ENCODE measurements at regions not wholly inside any gene's neighbourhood (a gene's known extent, or its start where the extent isn't known, plus 50 kb on each side); places are given as distances from the start of the nearest gene placed in this dataset.

DNA sequence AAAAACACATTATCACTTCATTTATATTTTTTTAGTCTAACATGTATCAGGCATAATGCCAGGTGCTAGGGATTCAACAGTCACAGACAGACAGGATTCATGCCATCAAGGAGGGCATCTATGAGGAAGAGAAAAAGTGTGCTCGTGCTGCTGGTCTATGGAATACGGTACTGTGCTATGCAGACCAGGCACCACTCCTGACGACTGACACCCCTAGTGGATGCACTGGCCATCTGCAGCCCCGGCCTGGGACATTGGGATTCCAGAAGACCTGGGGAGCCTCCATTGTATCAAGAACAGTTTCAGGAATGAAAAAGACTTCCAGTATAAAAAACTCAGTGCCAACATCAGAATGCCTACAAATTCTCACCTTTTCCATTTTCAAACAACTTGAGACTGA, 94.0 kb downstream of the KLF12 start:
- no peak overlapping the region for H3K4me2 ChIP-seq (ENCODE audit: low read length)
- no peaks in the 10 kb centered on the region for H3K4me1 ChIP-seq (ENCODE audit: control insufficient read depth, insufficient read depth, low read length)
- H3K27me3 ChIP-seq (ENCODE audit: control insufficient read depth, insufficient read depth, low read length): no peaks in the 10 kb centered on the region
- no peak overlapping the region for H3K9ac ChIP-seq (ENCODE audit: low read depth, low read length)
- no peaks in the 10 kb centered on the region for H3K9me3 ChIP-seq (replicated peaks; ENCODE audit: low read length)
- H3K4me3 ChIP-seq (ENCODE audit: low read length): no peak overlapping the region
- no peaks in the 10 kb centered on the region for H3K36me3 ChIP-seq (ENCODE audit: insufficient read depth, low read length)

- Histone ChIP-seq H3K36me3 (ENCODE audit: insufficient read depth, low read length) (no peaks in the 10 kb centered on the region), H3K4me1 (ENCODE audit: control insufficient read depth, insufficient read depth, low read length) (no peaks in the 10 kb centered on the region), H3K27me3 (ENCODE audit: control insufficient read depth, insufficient read depth, low read length) (no peaks in the 10 kb centered on the region), H3K9ac (ENCODE audit: low read depth, low read length) (no peak overlapping the region), H3K4me3 (ENCODE audit: low read length) (no peak overlapping the region), H3K4me2 (ENCODE audit: low read length) (no peak overlapping the region), H3K9me3 (replicated peaks; ENCODE audit: low read length) (no peaks in the 10 kb centered on the region)
Observed at GRCh38 chr13:74039667-74040066, 94.5 kb downstream of the KLF12 start.

- Histone ChIP-seq H3K4me2 (ENCODE audit: low read length) (no peak overlapping the region), H3K9me3 (replicated peaks; ENCODE audit: low read length) (no peaks in the 10 kb centered on the region), H3K4me1 (ENCODE audit: control insufficient read depth, insufficient read depth, low read length) (no peaks in the 10 kb centered on the region), H3K4me3 (ENCODE audit: low read length) (no peak overlapping the region), H3K27me3 (ENCODE audit: control insufficient read depth, insufficient read depth, low read length) (no peaks in the 10 kb centered on the region), H3K36me3 (ENCODE audit: insufficient read depth, low read length) (no peaks in the 10 kb centered on the region), H3K9ac (ENCODE audit: low read depth, low read length) (no peak overlapping the region)
Observed at GRCh38 chr13:74039154-74039553, 95.0 kb downstream of the KLF12 start.

DNA sequence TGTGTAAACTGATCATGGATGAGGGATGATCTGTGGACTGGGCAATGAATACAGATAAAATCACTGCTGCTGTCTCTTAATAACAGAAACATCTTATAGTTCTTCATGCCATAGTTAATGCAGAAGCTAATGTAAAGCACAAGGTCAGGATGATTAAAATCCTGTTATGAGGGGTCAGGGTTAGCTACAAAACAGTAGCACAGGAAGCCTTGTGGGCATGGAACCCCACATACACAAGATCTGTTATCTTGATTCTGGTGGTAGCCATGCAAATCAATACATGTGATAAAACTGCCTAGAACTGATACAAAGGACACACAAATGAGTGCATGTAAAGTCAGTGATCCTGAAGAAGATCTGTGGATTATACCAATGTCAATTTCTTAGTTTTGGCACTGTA, 96.4 kb downstream of the KLF12 start:
- no peaks in the 10 kb centered on the region for H3K36me3 ChIP-seq (ENCODE audit: insufficient read depth, low read length)
- no peaks in the 10 kb centered on the region for H3K4me1 ChIP-seq (ENCODE audit: control insufficient read depth, insufficient read depth, low read length)
- no peak overlapping the region for H3K4me2 ChIP-seq (ENCODE audit: low read length)
- no peaks in the 10 kb centered on the region for H3K27me3 ChIP-seq (ENCODE audit: control insufficient read depth, insufficient read depth, low read length)
- H3K4me3 ChIP-seq (ENCODE audit: low read length): no peak overlapping the region
- H3K9me3 ChIP-seq (replicated peaks; ENCODE audit: low read length): no peaks in the 10 kb centered on the region
- H3K9ac ChIP-seq (ENCODE audit: low read depth, low read length): no peak overlapping the region

- Histone ChIP-seq H3K9ac (ENCODE audit: low read depth, low read length) (no peak overlapping the region), H3K4me1 (ENCODE audit: control insufficient read depth, insufficient read depth, low read length) (no peaks in the 10 kb centered on the region), H3K36me3 (ENCODE audit: insufficient read depth, low read length) (no peaks in the 10 kb centered on the region), H3K4me2 (ENCODE audit: low read length) (no peak overlapping the region), H3K27me3 (ENCODE audit: control insufficient read depth, insufficient read depth, low read length) (no peaks in the 10 kb centered on the region), H3K4me3 (ENCODE audit: low read length) (no peak overlapping the region), H3K9me3 (replicated peaks; ENCODE audit: low read length) (no peaks in the 10 kb centered on the region)
Observed at GRCh38 chr13:74036373-74036772, 97.8 kb downstream of the KLF12 start.

- Histone ChIP-seq H3K9ac (ENCODE audit: low read depth, low read length) (no peak overlapping the region), H3K4me1 (ENCODE audit: control insufficient read depth, insufficient read depth, low read length) (no peaks in the 10 kb centered on the region), H3K27me3 (ENCODE audit: control insufficient read depth, insufficient read depth, low read length) (no peaks in the 10 kb centered on the region), H3K9me3 (replicated peaks; ENCODE audit: low read length) (no peaks in the 10 kb centered on the region), H3K4me3 (ENCODE audit: low read length) (no peak overlapping the region), H3K36me3 (ENCODE audit: insufficient read depth, low read length) (no peaks in the 10 kb centered on the region), H3K4me2 (ENCODE audit: low read length) (no peak overlapping the region)
Observed at GRCh38 chr13:74035896-74036295, 98.3 kb downstream of the KLF12 start.

DNA sequence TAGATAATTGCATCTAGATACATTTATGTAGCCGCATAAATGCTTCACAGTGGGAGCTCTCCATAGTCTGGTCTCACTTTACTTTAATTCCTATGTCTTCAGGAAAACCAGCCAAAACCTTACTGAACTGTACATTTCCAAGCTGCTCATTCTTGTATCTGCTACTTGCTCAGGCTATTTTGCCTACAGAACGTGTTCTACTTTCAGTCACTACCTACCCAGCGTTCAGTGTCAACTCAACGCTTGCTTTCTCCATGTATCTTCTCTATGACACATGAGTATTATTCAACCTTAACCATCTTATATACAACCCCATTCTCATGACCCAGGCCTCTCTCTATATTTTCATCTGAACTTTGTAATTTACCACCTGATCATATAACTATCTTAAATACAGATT, 101.9 kb downstream of the KLF12 start:
- no peaks in the 10 kb centered on the region for H3K27me3 ChIP-seq (ENCODE audit: control insufficient read depth, insufficient read depth, low read length)
- no peak overlapping the region for H3K4me3 ChIP-seq (ENCODE audit: low read length)
- no peaks in the 10 kb centered on the region for H3K4me1 ChIP-seq (ENCODE audit: control insufficient read depth, insufficient read depth, low read length)
- H3K36me3 ChIP-seq (ENCODE audit: insufficient read depth, low read length): no peaks in the 10 kb centered on the region
- H3K9me3 ChIP-seq (replicated peaks; ENCODE audit: low read length): no peaks in the 10 kb centered on the region
- peak overlapping the region; percentile 22 for H3K4me2 ChIP-seq (ENCODE audit: low read length)
- H3K9ac ChIP-seq (ENCODE audit: low read depth, low read length): no peak overlapping the region

GRCh38 chr13:74027161-74027779, 106.9 kb downstream of the KLF12 start:
- Histone ChIP-seq H3K9ac (ENCODE audit: low read depth, low read length) (no peak overlapping the region), H3K27me3 (ENCODE audit: control insufficient read depth, insufficient read depth, low read length) (no peaks in the 10 kb centered on the region), H3K9me3 (replicated peaks; ENCODE audit: low read length) (no peaks in the 10 kb centered on the region), H3K4me2 (ENCODE audit: low read length) (no peak overlapping the region), H3K4me1 (ENCODE audit: control insufficient read depth, insufficient read depth, low read length) (no peaks in the 10 kb centered on the region), H3K36me3 (ENCODE audit: insufficient read depth, low read length) (peaks cover 7% of the 10 kb centered on the region), H3K4me3 (ENCODE audit: low read length) (no peak overlapping the region)

GRCh38 chr13:74026753-74027152, 107.5 kb downstream of the KLF12 start:
- Histone ChIP-seq H3K4me1 (ENCODE audit: control insufficient read depth, insufficient read depth, low read length) (no peaks in the 10 kb centered on the region), H3K27me3 (ENCODE audit: control insufficient read depth, insufficient read depth, low read length) (no peaks in the 10 kb centered on the region), H3K4me3 (ENCODE audit: low read length) (no peak overlapping the region), H3K9ac (ENCODE audit: low read depth, low read length) (no peak overlapping the region), H3K4me2 (ENCODE audit: low read length) (no peak overlapping the region), H3K36me3 (ENCODE audit: insufficient read depth, low read length) (peaks cover 11% of the 10 kb centered on the region), H3K9me3 (replicated peaks; ENCODE audit: low read length) (no peaks in the 10 kb centered on the region)

- Histone ChIP-seq H3K4me2 (ENCODE audit: low read length) (no peak overlapping the region), H3K36me3 (ENCODE audit: insufficient read depth, low read length) (peaks cover 12% of the 10 kb centered on the region), H3K4me3 (ENCODE audit: low read length) (no peak overlapping the region), H3K9me3 (replicated peaks; ENCODE audit: low read length) (no peaks in the 10 kb centered on the region), H3K27me3 (ENCODE audit: control insufficient read depth, insufficient read depth, low read length) (no peaks in the 10 kb centered on the region), H3K9ac (ENCODE audit: low read depth, low read length) (no peak overlapping the region), H3K4me1 (ENCODE audit: control insufficient read depth, insufficient read depth, low read length) (no peaks in the 10 kb centered on the region)
Observed at GRCh38 chr13:74025369-74025768, 108.8 kb downstream of the KLF12 start.

DNA sequence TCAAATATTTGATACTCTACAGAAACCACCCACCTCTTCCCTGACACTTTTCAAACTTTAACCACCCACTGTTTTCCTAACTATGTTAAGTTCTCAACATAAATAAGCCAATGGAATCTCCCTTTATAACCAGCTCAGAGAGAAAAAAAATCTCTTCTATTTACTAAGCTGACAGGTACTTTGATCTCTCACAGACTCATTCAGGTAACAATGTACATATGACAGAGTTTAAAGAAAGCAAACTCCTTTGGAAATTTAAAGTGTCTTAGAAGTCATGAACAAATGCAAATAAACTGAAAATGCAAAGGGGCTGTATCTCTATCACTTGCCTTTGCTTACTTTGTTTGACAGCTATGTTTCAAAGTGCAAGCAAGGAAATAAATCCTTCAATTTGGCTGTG, 109.3 kb downstream of the KLF12 start:
- Histone ChIP-seq H3K27me3 (ENCODE audit: control insufficient read depth, insufficient read depth, low read length) (no peaks in the 10 kb centered on the region), H3K9me3 (replicated peaks; ENCODE audit: low read length) (no peaks in the 10 kb centered on the region), H3K4me2 (ENCODE audit: low read length) (no peak overlapping the region), H3K4me3 (ENCODE audit: low read length) (no peak overlapping the region), H3K4me1 (ENCODE audit: control insufficient read depth, insufficient read depth, low read length) (no peaks in the 10 kb centered on the region), H3K36me3 (ENCODE audit: insufficient read depth, low read length) (peaks cover 12% of the 10 kb centered on the region), H3K9ac (ENCODE audit: low read depth, low read length) (no peak overlapping the region)

GRCh38 chr13:74024314-74024713, 109.9 kb downstream of the KLF12 start:
- no peaks in the 10 kb centered on the region for H3K9me3 ChIP-seq (replicated peaks; ENCODE audit: low read length)
- no peak overlapping the region for H3K9ac ChIP-seq (ENCODE audit: low read depth, low read length)
- no peaks in the 10 kb centered on the region for H3K4me1 ChIP-seq (ENCODE audit: control insufficient read depth, insufficient read depth, low read length)
- H3K36me3 ChIP-seq (ENCODE audit: insufficient read depth, low read length): peaks cover 12% of the 10 kb centered on the region
- H3K27me3 ChIP-seq (ENCODE audit: control insufficient read depth, insufficient read depth, low read length): no peaks in the 10 kb centered on the region
- no peak overlapping the region for H3K4me3 ChIP-seq (ENCODE audit: low read length)
- no peak overlapping the region for H3K4me2 ChIP-seq (ENCODE audit: low read length)

Data from skeletal muscle satellite cell (primary cell).